Fibroblast of the aortic adventitia (primary cell): ENCODE measurements at regions not wholly inside any gene's neighbourhood (a gene's known extent, or its start where the extent isn't known, plus 50 kb on each side); places are given as distances from the start of the nearest gene placed in this dataset.

Experiments
- DNase-seq: peaks from one replicate; pipeline ENCODE4 v3.0.0-alpha.2; 2010; ENCODE audit warnings: low read depth
- H3K4me3 ChIP-seq: 2 replicates; pipeline ENCODE4 v1.5.1; 2011; ENCODE audit warnings: low read depth, mild to moderate bottlenecking, control low read depth, low read length, moderate library complexity
- TF ChIP-seq, protein P1 (sequence below): IDR thresholded peaks from 2 replicates; pipeline ENCODE4 v1.5.1; 2011; ENCODE audit warnings: mild to moderate bottlenecking, low read length, control low read depth, inconsistent platforms; ENCODE audit not compliant: insufficient read depth

DNA sequence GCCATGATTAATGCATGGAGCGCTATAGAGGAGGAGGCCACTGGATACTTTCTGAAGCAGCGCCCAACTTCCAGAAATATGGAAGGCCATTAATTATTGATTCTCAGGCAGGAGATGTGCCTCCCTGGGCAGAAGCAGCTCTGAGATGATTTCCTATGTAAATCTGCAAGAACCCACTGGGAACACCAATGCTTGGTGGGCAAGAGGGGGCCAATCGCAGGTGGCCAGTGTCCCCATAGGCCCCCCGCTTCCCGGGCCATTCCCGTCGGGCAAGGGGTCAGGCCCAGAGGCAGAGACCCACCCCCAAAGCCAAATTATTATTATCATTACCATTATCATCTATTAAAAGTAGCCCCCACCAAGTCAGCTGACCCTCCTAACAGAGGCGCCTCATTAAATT lies 288.0 kb upstream of the TLE3 start:
- no peak for DNase-seq
- no peak overlapping the region for H3K4me3 ChIP-seq
- TF ChIP-seq, protein P1, sequence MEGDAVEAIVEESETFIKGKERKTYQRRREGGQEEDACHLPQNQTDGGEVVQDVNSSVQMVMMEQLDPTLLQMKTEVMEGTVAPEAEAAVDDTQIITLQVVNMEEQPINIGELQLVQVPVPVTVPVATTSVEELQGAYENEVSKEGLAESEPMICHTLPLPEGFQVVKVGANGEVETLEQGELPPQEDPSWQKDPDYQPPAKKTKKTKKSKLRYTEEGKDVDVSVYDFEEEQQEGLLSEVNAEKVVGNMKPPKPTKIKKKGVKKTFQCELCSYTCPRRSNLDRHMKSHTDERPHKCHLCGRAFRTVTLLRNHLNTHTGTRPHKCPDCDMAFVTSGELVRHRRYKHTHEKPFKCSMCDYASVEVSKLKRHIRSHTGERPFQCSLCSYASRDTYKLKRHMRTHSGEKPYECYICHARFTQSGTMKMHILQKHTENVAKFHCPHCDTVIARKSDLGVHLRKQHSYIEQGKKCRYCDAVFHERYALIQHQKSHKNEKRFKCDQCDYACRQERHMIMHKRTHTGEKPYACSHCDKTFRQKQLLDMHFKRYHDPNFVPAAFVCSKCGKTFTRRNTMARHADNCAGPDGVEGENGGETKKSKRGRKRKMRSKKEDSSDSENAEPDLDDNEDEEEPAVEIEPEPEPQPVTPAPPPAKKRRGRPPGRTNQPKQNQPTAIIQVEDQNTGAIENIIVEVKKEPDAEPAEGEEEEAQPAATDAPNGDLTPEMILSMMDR = no peak

GRCh38 chr15:70385052-70385451 lies 287.3 kb upstream of the TLE3 start:
- DNase-seq = no peak
- H3K4me3 ChIP-seq = no peak overlapping the region
- TF ChIP-seq, protein P1 = no peak

DNA sequence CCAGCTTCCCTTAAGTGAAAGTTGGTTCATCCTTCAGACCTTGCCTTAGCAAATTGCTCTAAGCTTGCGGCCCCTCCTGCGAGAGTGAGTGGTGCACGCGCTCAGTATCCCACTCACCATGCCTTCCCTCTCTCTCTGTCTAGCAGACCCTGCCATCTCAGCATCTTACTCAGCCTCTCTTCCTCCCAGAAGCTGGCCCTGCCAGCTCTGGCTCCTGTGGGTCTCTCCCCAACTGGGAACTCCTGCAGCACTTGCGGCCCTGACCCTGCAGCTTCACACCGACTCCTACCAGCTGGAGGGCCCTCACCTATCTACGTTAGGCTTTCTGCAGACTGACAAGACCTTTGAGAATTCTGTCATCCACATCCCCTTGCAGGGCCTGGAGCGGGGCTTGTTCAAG lies 286.1 kb upstream of the TLE3 start:
- H3K4me3 ChIP-seq = no peak overlapping the region
- no peak for DNase-seq
- TF ChIP-seq, protein P1 = no peak

DNA sequence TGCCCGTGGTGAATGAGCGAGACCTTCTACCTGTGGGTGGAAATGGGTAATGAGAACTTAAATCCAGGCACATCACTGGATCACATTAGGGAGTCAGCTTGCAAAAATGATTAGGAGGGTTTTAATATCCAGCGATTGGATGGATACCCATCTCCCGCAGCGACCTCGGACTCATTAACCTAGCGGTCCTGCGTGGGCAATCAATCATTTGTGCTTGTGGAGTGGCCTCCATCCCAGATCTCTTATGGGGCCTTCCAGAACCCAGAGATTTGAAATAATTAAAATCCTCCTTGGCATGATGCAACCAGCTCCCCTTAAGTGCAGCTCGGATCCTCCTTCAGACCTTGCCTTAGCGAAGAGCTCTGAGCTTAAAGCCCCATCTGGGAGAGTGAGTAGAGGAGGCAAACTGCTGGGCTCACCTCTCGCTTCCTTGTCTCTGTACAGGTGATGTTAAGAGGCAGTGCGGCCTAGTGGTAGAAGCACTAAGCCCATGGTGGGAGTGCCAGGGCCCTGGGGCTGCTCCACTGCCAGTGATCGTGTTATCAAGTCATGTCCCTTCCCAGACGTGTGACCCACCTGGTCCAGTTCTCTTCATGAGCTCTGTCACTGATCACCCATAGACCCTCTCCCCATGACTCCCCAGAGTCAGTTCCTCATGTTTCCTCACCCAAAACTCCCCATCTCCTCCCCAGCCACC lies 285.2 kb upstream of the TLE3 start:
- no peak for DNase-seq
- TF ChIP-seq, protein P1 = no peak
- no peak overlapping the region for H3K4me3 ChIP-seq

GRCh38 chr15:70382009-70382749 lies 284.5 kb upstream of the TLE3 start:
- TF ChIP-seq, protein P1 = no peak
- DNase-seq = no peak
- no peak overlapping the region for H3K4me3 ChIP-seq

DNA sequence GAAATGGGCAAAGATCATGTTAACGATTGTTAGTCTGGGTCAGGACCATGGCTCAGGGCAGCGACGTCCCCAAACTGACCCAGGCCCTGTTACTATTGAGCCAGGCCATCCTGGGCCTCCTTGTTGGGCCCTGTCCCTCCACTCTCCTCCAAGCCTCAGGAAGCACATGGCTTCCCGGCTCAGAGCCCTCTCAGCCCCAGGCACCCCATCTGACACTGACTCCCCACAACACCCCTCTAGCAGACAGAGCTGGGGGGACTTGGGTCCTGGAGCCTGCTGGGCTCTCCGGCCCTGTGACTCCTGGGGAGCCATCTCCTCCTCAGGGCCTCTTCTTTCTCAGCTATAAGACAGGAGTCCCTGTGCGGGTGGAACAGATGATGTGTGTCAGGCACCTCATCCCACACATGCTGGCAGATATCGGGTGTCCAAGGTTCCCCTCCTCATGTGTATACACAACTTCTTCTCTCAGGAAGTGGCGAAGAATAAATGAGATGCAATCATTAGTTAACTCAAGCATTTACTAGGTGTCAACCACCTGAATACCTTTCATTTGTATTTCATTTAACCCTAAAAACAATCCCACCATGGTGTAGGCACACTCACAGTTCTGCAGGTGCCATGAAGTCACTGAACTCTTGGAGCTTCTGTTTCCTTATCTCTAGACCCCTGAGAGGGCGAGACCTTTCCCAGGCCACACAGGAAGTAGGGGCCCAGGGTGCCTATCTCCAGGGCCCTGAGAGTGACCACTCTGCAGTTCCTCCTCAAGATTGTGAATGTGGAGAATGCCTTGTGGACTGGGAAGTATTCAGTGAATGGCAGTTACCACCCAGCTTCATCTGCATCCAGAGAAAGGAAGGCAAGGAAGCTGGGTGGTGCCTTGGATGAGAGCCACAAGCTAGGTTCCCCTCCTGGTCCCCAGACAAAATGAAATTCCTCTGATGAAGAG lies 282.5 kb upstream of the TLE3 start:
- TF ChIP-seq, protein P1 = no peak
- no peak for DNase-seq
- H3K4me3 ChIP-seq = no peak overlapping the region
